HG03066 (cell line): ENCODE measurements at regions not wholly inside any gene's neighbourhood (a gene's known extent, or its start where the extent isn't known, plus 50 kb on each side); places are given as distances from the start of the nearest gene placed in this dataset.
"Not testable (repeated sequence)": the region's sequence is repeated elsewhere in the genome, so short reads cannot be mapped to it uniquely, and the experiment has no call there.

ENCODE experiments used
- ATAC-seq: cut with Tn5 transposase; IDR thresholded peaks from one replicate; pipeline ENCODE4 v1.9.1; 2021; ENCODE audit warnings: low read depth; ENCODE audit not compliant: unreplicated experiment

GRCh38 chr3:99324636-99325203 is 313.7 kb upstream of the COL8A1 start:
- no peak for ATAC-seq

- ATAC-seq, result no peak
Measured at GRCh38 chr3:99323940-99324339, 314.5 kb upstream of the COL8A1 start.

- ATAC-seq, result no peak
Measured at GRCh38 chr3:99322551-99322950, 315.8 kb upstream of the COL8A1 start.

GRCh38 chr3:99321261-99321660 is 317.1 kb upstream of the COL8A1 start:
- no peak for ATAC-seq

- ATAC-seq, result no peak
Measured at GRCh38 chr3:99319961-99320360, 318.4 kb upstream of the COL8A1 start.

GRCh38 chr3:99319450-99319849 is 318.9 kb upstream of the COL8A1 start:
- no peak for ATAC-seq

- no peak for ATAC-seq
Measured at GRCh38 chr3:99317201-99317600, 321.2 kb upstream of the COL8A1 start.

- no peak for ATAC-seq
Measured at GRCh38 chr3:99315896-99316295, 322.5 kb upstream of the COL8A1 start.

- ATAC-seq, result no peak
Measured at GRCh38 chr3:99313485-99313884, 324.9 kb upstream of the COL8A1 start.

- ATAC-seq, result no peak
Measured at GRCh38 chr3:99298661-99299060, 339.7 kb upstream of the COL8A1 start.

GRCh38 chr3:99295836-99296235 is 342.6 kb upstream of the COL8A1 start:
- no peak for ATAC-seq

GRCh38 chr3:99294092-99294491 is 344.3 kb upstream of the COL8A1 start:
- not testable (repeated sequence) for ATAC-seq

GRCh38 chr3:99287876-99288275 is 350.5 kb upstream of the COL8A1 start:
- no peak for ATAC-seq

- ATAC-seq, result no peak
Measured at GRCh38 chr3:99286266-99286845, 352.0 kb upstream of the COL8A1 start.

GRCh38 chr3:99269606-99270351 is 368.3 kb upstream of the DCBLD2 start:
- ATAC-seq, result no peak

GRCh38 chr3:99256788-99257187 is 355.3 kb upstream of the DCBLD2 start:
- no peak for ATAC-seq

GRCh38 chr3:99253963-99254355 is 352.5 kb upstream of the DCBLD2 start:
- ATAC-seq, result no peak

GRCh38 chr3:99250821-99251355 is 349.4 kb upstream of the DCBLD2 start:
- no peak for ATAC-seq

- ATAC-seq, result no peak
Measured at GRCh38 chr3:99250272-99250671, 348.8 kb upstream of the DCBLD2 start.

GRCh38 chr3:99249627-99250026 is 348.1 kb upstream of the DCBLD2 start:
- no peak for ATAC-seq

- no peak for ATAC-seq
Measured at GRCh38 chr3:99248913-99249312, 347.4 kb upstream of the DCBLD2 start.

GRCh38 chr3:99248130-99248529 is 346.6 kb upstream of the DCBLD2 start:
- no peak for ATAC-seq
